ENCODE measurements at regions not wholly inside any gene's neighbourhood (a gene's known extent, or its start where the extent isn't known, plus 50 kb on each side); places are given as distances from the start of the nearest gene placed in this dataset.
"Not testable (repeated sequence)": the region's sequence is repeated elsewhere in the genome, so short reads cannot be mapped to it uniquely, and the experiment has no call there.

- Histone ChIP-seq H3K36me3 (no peaks in the 10 kb centered on the region), H3K4me1 (replicated peaks) (no peaks in the 10 kb centered on the region), H3K4me3 (no peak overlapping the region), H3K27me3 (replicated peaks) (no peaks in the 10 kb centered on the region; the same call in 1 of the 2 replicates), H3K27ac (no peak overlapping the region), H3K9me3 (replicated peaks) (no peaks in the 10 kb centered on the region; the same call in 1 of the 2 replicates)
- DNase-seq (ENCODE audit: low read depth in 1 of 2, low spot score in 2 of 2) = no peak
These were observed 168.6 kb upstream of the FOXK1 start for GRCh38 chr7:4513450-4513849.

- Histone ChIP-seq H3K27ac (no peak overlapping the region), H3K36me3 (no peaks in the 10 kb centered on the region), H3K9me3 (replicated peaks) (0 out of 2 replicates have a peak, but pooled peaks cover 5% of the 10 kb centered on the region), H3K27me3 (replicated peaks) (peaks cover 9% of the 10 kb centered on the region; the same call in 1 of the 2 replicates), H3K4me1 (replicated peaks) (no peaks in the 10 kb centered on the region), H3K4me3 (no peak overlapping the region)
- DNase-seq (ENCODE audit: low read depth in 1 of 2, low spot score in 2 of 2) = no peak
These were observed 162.1 kb upstream of the FOXK1 start for GRCh38 chr7:4519819-4520520.

DNA sequence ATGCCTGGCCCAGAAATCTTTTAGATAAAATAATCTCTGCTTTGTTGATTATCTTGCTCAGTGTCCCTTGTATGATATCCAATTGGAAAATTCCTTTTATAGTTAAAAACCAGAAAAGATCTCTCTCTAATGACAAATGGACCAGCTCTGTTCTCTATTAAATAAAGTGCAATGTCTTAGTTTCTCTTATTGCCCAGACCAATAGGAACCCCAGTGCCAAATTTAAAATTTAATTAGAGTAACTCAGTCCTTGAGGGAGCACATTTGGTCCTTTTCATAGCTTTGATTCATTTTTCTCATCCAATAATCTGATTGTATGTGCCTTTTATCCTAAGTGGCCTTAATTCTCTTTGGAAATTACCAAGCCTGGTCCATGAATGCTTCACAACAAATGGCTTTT lies 158.9 kb upstream of the FOXK1 start:
- Histone ChIP-seq H3K4me3 (no peak overlapping the region), H3K9me3 (replicated peaks) (0 out of 2 replicates have a peak, but pooled peaks cover 5% of the 10 kb centered on the region), H3K27me3 (replicated peaks) (peaks cover 9% of the 10 kb centered on the region; the same call in 1 of the 2 replicates), H3K4me1 (replicated peaks) (no peaks in the 10 kb centered on the region), H3K36me3 (no peaks in the 10 kb centered on the region), H3K27ac (no peak overlapping the region)
- no peak for DNase-seq (ENCODE audit: low read depth in 1 of 2, low spot score in 2 of 2)

- no peak for DNase-seq (ENCODE audit: low read depth in 1 of 2, low spot score in 2 of 2)
- Histone ChIP-seq H3K27ac (no peak overlapping the region), H3K27me3 (replicated peaks) (peaks cover 9% of the 10 kb centered on the region; the same call in 1 of the 2 replicates), H3K36me3 (no peaks in the 10 kb centered on the region), H3K9me3 (replicated peaks) (0 out of 2 replicates have a peak, but pooled peaks cover 5% of the 10 kb centered on the region), H3K4me1 (replicated peaks) (no peaks in the 10 kb centered on the region), H3K4me3 (no peak overlapping the region)
These were observed 158.2 kb upstream of the FOXK1 start for GRCh38 chr7:4523873-4524272.

- Histone ChIP-seq H3K9me3 (replicated peaks) (0 out of 2 replicates have a peak, but pooled peaks cover 5% of the 10 kb centered on the region), H3K27ac (no peak overlapping the region), H3K36me3 (no peaks in the 10 kb centered on the region), H3K4me1 (replicated peaks) (no peaks in the 10 kb centered on the region), H3K4me3 (no peak overlapping the region), H3K27me3 (replicated peaks) (peaks cover 9% of the 10 kb centered on the region; the same call in 1 of the 2 replicates)
- DNase-seq (ENCODE audit: low read depth in 1 of 2, low spot score in 2 of 2) = no peak
These were observed 156.2 kb upstream of the FOXK1 start for GRCh38 chr7:4525884-4526283.

DNA sequence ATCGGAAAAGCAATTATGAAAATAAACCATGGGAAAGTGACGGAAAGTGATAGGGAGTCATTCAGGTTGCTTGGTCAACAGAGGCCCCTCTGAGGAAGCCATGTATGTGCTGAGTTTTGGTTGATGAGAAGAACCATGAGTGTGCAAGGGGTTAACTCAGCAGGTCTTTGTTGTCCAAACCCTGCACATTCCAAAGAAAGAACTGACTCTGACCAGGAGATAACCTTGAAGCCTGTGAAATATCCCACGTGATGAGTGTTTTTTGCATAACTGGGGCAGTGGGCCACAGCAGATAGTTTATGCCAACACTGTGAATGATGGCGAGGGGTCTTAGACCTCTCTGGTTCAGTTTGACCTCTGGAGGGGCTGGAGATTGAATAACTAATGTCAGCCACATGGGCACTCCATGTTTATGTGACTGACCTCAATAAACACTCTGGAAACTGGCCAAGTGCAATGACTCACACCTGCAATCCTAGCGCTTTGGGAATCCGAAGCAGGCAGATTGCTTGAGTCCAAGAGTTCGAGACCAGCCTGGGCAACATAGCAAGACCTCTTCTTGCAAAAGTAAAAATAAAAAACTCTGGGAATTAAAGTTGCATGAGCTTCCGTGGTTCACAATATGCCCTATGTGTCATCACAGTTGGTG lies 154.0 kb upstream of the FOXK1 start:
- no peaks in the 10 kb centered on the region for H3K4me1 ChIP-seq (replicated peaks)
- no peak for DNase-seq (ENCODE audit: low read depth in 1 of 2, low spot score in 2 of 2)
- no peak overlapping the region for H3K4me3 ChIP-seq

GRCh38 chr7:4531236-4531635 lies 150.9 kb upstream of the FOXK1 start:
- H3K4me3 ChIP-seq = no peak overlapping the region
- DNase-seq (ENCODE audit: low read depth in 1 of 2, low spot score in 2 of 2) = no peak
- no peaks in the 10 kb centered on the region for H3K27me3 ChIP-seq (replicated peaks)

More for the DNA sequence above, 154.0 kb upstream of the FOXK1 start:
- Histone ChIP-seq H3K9me3 (replicated peaks) (0 out of 2 replicates have a peak, but pooled peaks cover 2% of the 10 kb centered on the region), H3K27ac (no peak overlapping the region), H3K36me3 (no peaks in the 10 kb centered on the region), H3K27me3 (replicated peaks) (peaks cover 9% of the 10 kb centered on the region; the same call in 1 of the 2 replicates)

GRCh38 chr7:4533339-4533738 lies 148.8 kb upstream of the FOXK1 start:
- H3K4me3 ChIP-seq; H3K27me3 ChIP-seq (replicated peaks); H3K27ac ChIP-seq; H3K36me3 ChIP-seq; H3K4me1 ChIP-seq (replicated peaks); H3K9me3 ChIP-seq (replicated peaks); DNase-seq (ENCODE audit: low read depth in 1 of 2, low spot score in 2 of 2): not testable (repeated sequence)

More at GRCh38 chr7:4531236-4531635, 150.9 kb upstream of the FOXK1 start:
- Histone ChIP-seq H3K9me3 (replicated peaks) (no peaks in the 10 kb centered on the region), H3K27ac (no peak overlapping the region), H3K36me3 (no peaks in the 10 kb centered on the region), H3K4me1 (replicated peaks) (no peaks in the 10 kb centered on the region)

DNA sequence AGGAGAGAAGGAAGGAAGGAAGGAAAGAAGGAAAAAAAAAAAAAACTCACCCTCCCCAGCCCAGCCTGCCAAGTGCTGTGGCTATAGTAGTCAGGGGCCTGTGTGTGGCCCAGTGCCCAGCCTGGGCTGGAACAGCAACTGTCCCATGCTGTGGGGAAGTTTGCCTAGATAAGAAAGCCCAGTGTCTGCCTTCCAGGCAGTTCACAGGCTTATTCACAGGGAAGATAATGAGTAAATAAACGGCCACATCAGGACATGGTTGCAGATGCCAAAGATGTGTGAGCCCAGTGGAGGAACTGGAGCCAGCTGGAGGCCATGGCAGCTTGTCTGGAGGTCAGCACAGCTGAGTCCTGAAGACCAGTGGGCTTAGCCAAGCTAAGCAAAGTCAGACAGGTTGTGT lies 132.4 kb upstream of the FOXK1 start:
- Histone ChIP-seq H3K36me3 (no peaks in the 10 kb centered on the region), H3K4me3 (no peak overlapping the region), H3K27ac (no peak overlapping the region), H3K9me3 (replicated peaks) (peaks cover 3% of the 10 kb centered on the region; the same call in 1 of the 2 replicates), H3K27me3 (replicated peaks) (no peaks in the 10 kb centered on the region), H3K4me1 (replicated peaks) (no peaks in the 10 kb centered on the region)
- DNase-seq (ENCODE audit: low read depth in 1 of 2, low spot score in 2 of 2) = no peak

- no peak for DNase-seq (ENCODE audit: low read depth in 1 of 2, low spot score in 2 of 2)
- H3K36me3 ChIP-seq = no peaks in the 10 kb centered on the region
- no peak overlapping the region for H3K27ac ChIP-seq
- H3K4me3 ChIP-seq = no peak overlapping the region
- no peaks in the 10 kb centered on the region for H3K4me1 ChIP-seq (replicated peaks)
- H3K9me3 ChIP-seq (replicated peaks) = peaks cover 3% of the 10 kb centered on the region; the same call in 1 of the 2 replicates
- H3K27me3 ChIP-seq (replicated peaks) = no peaks in the 10 kb centered on the region
These were observed 132.0 kb upstream of the FOXK1 start for GRCh38 chr7:4550117-4550516.

DNA sequence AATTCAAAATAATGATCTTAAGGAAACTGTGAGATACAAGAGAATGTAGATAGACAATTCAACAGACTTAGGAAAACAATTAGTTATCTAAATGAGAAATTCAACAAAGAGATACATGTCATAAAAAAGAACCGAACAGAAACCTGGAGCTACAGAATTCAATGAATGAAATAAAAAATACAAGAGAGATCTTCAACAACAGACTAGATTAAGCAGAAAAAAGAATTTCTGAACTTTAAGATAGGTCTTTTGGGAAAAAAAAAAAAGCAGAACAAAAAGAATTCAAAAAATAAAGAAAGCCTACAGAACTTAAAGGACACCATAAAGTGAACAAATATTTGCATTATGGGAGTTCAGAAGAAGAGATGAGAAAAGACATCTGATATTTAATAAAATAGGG lies 129.1 kb upstream of the FOXK1 start:
- Histone ChIP-seq H3K4me1 (replicated peaks) (no peaks in the 10 kb centered on the region), H3K9me3 (replicated peaks) (peaks cover 3% of the 10 kb centered on the region; the same call in 1 of the 2 replicates), H3K4me3 (no peak overlapping the region), H3K36me3 (no peaks in the 10 kb centered on the region), H3K27ac (no peak overlapping the region), H3K27me3 (replicated peaks) (no peaks in the 10 kb centered on the region)
- no peak for DNase-seq (ENCODE audit: low read depth in 1 of 2, low spot score in 2 of 2)

DNA sequence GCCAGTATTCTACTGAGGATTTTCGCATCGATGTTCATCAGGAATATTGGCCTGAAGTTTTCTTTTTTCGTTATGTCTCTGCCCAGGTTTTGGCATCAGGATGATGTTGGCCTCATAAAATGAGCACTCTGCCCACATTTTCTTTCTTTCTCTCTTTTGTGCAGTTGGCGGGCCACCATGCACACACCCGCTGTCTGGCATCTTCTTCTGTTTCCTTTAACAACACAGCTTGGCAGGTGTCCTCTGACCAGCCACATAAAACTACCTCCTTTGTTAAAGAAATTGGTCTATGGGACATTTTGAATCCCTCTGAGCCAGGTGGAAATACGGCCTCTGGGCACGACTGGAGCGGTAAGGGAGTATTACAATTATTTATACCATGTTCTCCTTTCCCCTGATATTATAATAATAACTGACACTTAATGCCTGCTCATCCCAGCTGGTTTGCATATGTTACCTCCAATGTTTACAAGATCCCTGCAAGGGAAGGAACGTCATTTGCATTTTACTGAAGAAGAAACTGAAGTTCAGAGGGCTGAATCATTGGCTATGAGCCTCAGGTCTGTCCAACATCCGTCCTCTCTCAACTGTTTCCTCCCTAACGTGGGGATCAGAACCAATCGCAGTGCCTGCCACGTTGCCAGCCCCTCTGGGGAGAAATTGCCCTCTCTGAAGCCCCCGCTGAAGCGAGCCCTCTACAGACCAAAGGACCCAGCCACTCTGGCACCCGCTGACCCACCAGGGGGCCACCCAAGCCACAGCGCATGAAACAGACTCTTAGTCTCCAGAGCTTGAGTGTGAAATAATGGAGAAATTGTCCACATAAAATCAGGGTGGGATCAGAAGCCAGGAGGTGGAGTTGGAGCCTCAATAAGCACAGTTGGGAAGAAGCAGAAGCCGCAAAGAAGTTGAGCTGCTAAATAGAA lies 125.0 kb upstream of the FOXK1 start:
- Histone ChIP-seq H3K36me3 (no peaks in the 10 kb centered on the region), H3K4me1 (replicated peaks) (no peaks in the 10 kb centered on the region), H3K4me3 (no peak overlapping the region), H3K9me3 (replicated peaks) (no peaks in the 10 kb centered on the region; the same call in 1 of the 2 replicates), H3K27me3 (replicated peaks) (peaks cover 7% of the 10 kb centered on the region), H3K27ac (no peak overlapping the region)
- DNase-seq (ENCODE audit: low read depth in 1 of 2, low spot score in 2 of 2) = no peak

DNA sequence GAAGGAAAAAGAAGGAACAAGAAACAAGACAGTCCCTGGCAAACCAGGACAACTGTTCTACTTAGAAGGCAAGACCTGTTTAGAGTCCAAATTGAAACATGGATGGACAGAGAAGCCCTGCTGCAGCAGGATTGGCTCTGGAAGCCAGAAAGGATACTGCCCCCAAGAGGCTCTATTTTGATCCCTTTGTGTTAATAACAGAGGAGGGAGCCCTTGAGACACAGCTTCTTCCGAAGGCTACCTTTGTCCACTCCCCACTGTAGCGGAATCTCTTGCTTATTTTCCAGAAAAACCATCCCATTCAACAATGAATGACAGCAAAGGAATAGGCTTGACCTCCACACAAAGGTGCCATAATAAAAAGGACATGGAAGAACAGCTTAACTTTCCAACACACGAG lies 120.3 kb upstream of the FOXK1 start:
- H3K4me3 ChIP-seq = no peak overlapping the region
- no peak for DNase-seq (ENCODE audit: low read depth in 1 of 2, low spot score in 2 of 2)
- peaks cover 7% of the 10 kb centered on the region for H3K27me3 ChIP-seq (replicated peaks)

More for the DNA sequence above, 120.3 kb upstream of the FOXK1 start:
- peaks cover 5% of the 10 kb centered on the region; the same call in 1 of the 2 replicates for H3K9me3 ChIP-seq (replicated peaks)
- H3K4me1 ChIP-seq (replicated peaks) = no peaks in the 10 kb centered on the region
- no peak overlapping the region for H3K27ac ChIP-seq
- no peaks in the 10 kb centered on the region for H3K36me3 ChIP-seq

Measured in SJSA1 (cell line).